Stomach (tissue), 8 donors: ENCODE measurements at regions not wholly inside any gene's neighbourhood (a gene's known extent, or its start where the extent isn't known, plus 50 kb on each side); places are given as distances from the start of the nearest gene placed in this dataset.

Experiments used
- DNase-seq, 2 donors: peaks; one replicate each; pipeline versions ENCODE4 v3.0.0 to v3.0.0-alpha.2; 2013 to 2019
- H3K27ac ChIP-seq, 5 donors: fragments of 200-600 bp in 4 of 5; sonication (generic) in 4 of 5; one replicate each; pipeline ENCODE4 v1.5.1; 2013 to 2019; ENCODE audit warnings: mild to moderate bottlenecking in 1 of 5, moderate library complexity in 1 of 5
- H3K27me3 ChIP-seq, 3 donors: fragments of 200-600 bp; sonication (generic); one replicate each; pipeline ENCODE4 v1.5.1; 2017 to 2019; ENCODE audit warnings: mixed run types in 1 of 3
- H3K36me3 ChIP-seq, 4 donors: fragments of 200-600 bp; sonication (generic); 1 replicate in 3 of 4; 2 replicates in 1 of 4; pipeline ENCODE4 v1.5.1; 2016 to 2019
- H3K4me1 ChIP-seq, 4 donors: fragments of 200-600 bp; sonication (generic); one replicate each; pipeline ENCODE4 v1.5.1; 2016 to 2019
- H3K4me3 ChIP-seq, 4 donors: fragments of 200-600 bp; sonication (generic) in 3 of 4; one replicate each; pipeline ENCODE4 v1.5.1; 2016 to 2019; ENCODE audit warnings: mild to moderate bottlenecking in 1 of 4
- H3K9me3 ChIP-seq, 4 donors: fragments of 200-600 bp; sonication (generic); one replicate each; pipeline ENCODE4 v1.5.1; 2016 to 2019
- EP300 ChIP-seq: sonication (generic); formaldehyde crosslinking; IDR thresholded peaks from one replicate; pipeline ENCODE4 v1.6.1; 2017; ENCODE audit warnings: antibody characterized with exemption
- POLR2A ChIP-seq, 4 donors: fragments of 450-650 bp; IDR thresholded peaks; one replicate each; pipeline ENCODE4 v1.6.1; 2016; ENCODE audit warnings: antibody characterized with exemption in 4 of 4, control low read depth in 2 of 4, mild to moderate bottlenecking in 1 of 4, moderate library complexity in 1 of 4
- POLR2AphosphoS5 ChIP-seq, 3 donors: sonication (generic); formaldehyde crosslinking; IDR thresholded peaks; one replicate each; pipeline ENCODE4 v1.6.1; 2016; ENCODE audit warnings: antibody characterized with exemption in 3 of 3
- WGBS, 5 donors: extraction: QIAGEN DNeasy Blood & Tissue Kit in 3 of 5; methylation state at CpG; one replicate each; pipeline versions ENCODE4 v1.1.5 to v1.1.7; 2013 to 2018; 5-methylcytosine and 5-hydroxymethylcytosine counted together
- intact Hi-C: fragments of 100-400 bp; cut with DNase I; formaldehyde crosslinking; loops from one replicate; pipeline ENCODE4 v1.15.1; 2023; ENCODE audit warnings: low total_unique reads
- TF ChIP-seq, protein P1 (sequence below), 7 experiments: fragments of 450-650 bp in 4 of 7; fragments of 200-600 bp in 3 of 7; sonication (generic) in 3 of 7; IDR thresholded peaks; one replicate each; pipeline ENCODE4 v1.5.1; 2016 to 2019; ENCODE audit warnings: antibody characterized with exemption in 7 of 7, control low read depth in 2 of 7, mild to moderate bottlenecking in 1 of 7
- donor health status: healthy with polysubstance abuse.
- donor health status: Bipolar disorder and iron deficiency.
- donor health status: healthy.

DNA sequence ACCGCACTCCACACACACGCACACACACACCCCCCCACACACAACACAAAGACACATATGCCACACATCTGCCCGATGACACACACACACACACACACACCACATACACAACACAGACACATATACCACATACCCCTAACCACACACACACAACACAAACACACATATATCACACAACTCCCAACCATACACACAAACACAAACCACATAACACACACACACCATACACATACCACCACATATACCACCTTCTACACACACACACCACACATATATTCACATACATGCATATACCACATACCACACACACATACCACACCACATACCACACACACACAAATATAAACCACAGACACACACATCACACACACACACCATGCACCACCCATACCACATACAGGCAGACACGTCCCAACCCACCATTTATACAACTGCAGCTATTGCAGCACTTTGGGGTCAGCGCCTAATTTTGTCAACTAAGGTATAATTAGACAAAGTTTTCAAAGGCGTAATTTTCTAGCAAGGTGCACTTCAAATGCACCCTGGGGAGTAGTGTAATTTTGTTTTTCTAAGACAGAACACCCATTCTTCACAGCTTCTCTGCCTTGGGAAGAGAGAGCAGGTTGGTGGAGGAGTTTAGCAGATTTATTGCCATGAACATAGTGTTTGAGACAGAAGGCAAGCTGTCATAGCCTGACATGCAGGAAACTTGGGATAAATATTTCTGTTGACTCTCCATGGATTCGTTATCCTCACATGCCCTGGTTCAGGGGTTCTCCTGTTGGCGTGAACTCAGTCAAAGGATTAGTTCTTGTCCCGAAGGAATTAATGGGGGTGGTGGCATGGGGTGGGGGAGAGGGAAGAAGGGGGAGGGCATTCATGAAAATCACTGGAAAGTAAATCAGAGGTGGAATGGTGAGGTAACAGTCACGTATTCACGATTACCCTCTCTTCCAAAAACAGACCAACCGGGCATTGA is 416.1 kb downstream of the LPIN1 start:
- TF ChIP-seq POLR2AphosphoS5 (IDR thresholded peaks at IDR 0.05), result no peak
- TF ChIP-seq POLR2A (IDR thresholded peaks at IDR 0.05), result no peak
- TF ChIP-seq, protein P1, sequence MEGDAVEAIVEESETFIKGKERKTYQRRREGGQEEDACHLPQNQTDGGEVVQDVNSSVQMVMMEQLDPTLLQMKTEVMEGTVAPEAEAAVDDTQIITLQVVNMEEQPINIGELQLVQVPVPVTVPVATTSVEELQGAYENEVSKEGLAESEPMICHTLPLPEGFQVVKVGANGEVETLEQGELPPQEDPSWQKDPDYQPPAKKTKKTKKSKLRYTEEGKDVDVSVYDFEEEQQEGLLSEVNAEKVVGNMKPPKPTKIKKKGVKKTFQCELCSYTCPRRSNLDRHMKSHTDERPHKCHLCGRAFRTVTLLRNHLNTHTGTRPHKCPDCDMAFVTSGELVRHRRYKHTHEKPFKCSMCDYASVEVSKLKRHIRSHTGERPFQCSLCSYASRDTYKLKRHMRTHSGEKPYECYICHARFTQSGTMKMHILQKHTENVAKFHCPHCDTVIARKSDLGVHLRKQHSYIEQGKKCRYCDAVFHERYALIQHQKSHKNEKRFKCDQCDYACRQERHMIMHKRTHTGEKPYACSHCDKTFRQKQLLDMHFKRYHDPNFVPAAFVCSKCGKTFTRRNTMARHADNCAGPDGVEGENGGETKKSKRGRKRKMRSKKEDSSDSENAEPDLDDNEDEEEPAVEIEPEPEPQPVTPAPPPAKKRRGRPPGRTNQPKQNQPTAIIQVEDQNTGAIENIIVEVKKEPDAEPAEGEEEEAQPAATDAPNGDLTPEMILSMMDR (IDR thresholded peaks at IDR 0.05), result no peak
- no peak for TF ChIP-seq EP300
- Histone ChIP-seq H3K27me3 (no peaks in the 10 kb centered on the region), H3K4me1 (peaks cover 0 to 3% (median 0%) of the 10 kb centered on the region in 4 donors), H3K9me3 (no peaks in the 10 kb centered on the region), H3K4me3 (no peak overlapping the region), H3K27ac (no peak overlapping the region), H3K36me3 (no peaks in the 10 kb centered on the region)
- WGBS, 5 donors, result 83 to 89% (median 84%) methylated on average over 12 of the region's 12 CpGs
- DNase-seq, result no peak
- intact Hi-C loops, result no loop called here

DNA sequence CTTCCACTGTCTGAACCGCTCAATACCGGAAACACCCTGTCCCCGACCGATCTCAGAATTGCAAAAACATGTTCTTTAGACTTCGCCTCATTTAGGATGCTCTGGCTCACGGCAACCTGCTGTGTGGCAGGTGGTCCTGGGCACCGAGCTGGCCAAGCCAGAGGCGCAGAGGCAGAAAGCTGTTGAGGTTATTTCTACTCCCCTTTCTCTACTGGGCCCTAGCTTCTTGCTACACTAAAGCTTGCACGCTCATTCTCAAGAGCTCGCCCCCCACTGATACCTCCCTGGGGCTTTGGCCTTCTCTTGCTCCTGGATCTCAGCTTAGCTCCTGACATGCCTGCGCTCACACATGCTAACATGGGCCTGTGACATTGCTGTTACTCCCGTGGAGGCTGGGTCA is 417.4 kb downstream of the LPIN1 start:
- Histone ChIP-seq H3K36me3 (no peaks in the 10 kb centered on the region), H3K4me3 (no peak overlapping the region), H3K27ac (no peak overlapping the region), H3K9me3 (no peaks in the 10 kb centered on the region), H3K27me3 (no peaks in the 10 kb centered on the region), H3K4me1 (peaks cover 0 to 9% (median 4%) of the 10 kb centered on the region in 4 donors)
- no peak for TF ChIP-seq EP300
- no peak for TF ChIP-seq POLR2A (IDR thresholded peaks at IDR 0.05)
- TF ChIP-seq POLR2AphosphoS5 (IDR thresholded peaks at IDR 0.05), result no peak
- TF ChIP-seq, protein P1 (IDR thresholded peaks at IDR 0.05), result no peak
- DNase-seq, result no peak
- intact Hi-C loops, result no loop called here
- 93 to 96% (median 94%) methylated on average over 12 of the region's 12 CpGs for WGBS, 5 donors

DNA sequence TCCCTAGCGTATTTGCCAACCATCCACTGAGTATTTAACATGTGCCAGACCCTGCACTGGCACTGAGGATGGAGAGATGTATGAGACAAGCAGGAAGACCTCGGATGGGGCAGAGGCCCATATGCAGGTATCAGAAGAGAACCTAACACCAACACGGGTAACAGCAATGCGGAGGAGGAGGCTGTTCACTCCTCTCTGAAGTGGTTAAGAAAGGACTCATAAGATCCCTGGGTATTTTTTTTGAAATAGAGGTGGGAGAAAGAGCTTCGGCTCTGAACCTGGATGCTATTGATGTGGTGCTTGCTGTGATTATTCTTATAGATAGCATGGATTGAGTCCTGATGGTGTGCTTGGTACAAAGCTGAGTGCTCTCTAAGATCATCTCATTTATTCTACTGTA is 418.3 kb downstream of the LPIN1 start:
- WGBS, 5 donors, result 74 to 94% (median 80%) methylated on average over 5 of the region's 5 CpGs
- TF ChIP-seq EP300 (no peak), POLR2AphosphoS5 (IDR thresholded peaks at IDR 0.05) (no peak), POLR2A (IDR thresholded peaks at IDR 0.05) (no peak)
- TF ChIP-seq, protein P1 (IDR thresholded peaks at IDR 0.05), result no peak
- Histone ChIP-seq H3K9me3 (no peaks in the 10 kb centered on the region), H3K4me3 (no peak overlapping the region), H3K36me3 (no peaks in the 10 kb centered on the region), H3K4me1 (peaks cover 0 to 17% (median 12%) of the 10 kb centered on the region in 4 donors), H3K27ac (no peak overlapping the region), H3K27me3 (no peaks in the 10 kb centered on the region)
- no peak for DNase-seq
- intact Hi-C loops, result no loop called here

DNA sequence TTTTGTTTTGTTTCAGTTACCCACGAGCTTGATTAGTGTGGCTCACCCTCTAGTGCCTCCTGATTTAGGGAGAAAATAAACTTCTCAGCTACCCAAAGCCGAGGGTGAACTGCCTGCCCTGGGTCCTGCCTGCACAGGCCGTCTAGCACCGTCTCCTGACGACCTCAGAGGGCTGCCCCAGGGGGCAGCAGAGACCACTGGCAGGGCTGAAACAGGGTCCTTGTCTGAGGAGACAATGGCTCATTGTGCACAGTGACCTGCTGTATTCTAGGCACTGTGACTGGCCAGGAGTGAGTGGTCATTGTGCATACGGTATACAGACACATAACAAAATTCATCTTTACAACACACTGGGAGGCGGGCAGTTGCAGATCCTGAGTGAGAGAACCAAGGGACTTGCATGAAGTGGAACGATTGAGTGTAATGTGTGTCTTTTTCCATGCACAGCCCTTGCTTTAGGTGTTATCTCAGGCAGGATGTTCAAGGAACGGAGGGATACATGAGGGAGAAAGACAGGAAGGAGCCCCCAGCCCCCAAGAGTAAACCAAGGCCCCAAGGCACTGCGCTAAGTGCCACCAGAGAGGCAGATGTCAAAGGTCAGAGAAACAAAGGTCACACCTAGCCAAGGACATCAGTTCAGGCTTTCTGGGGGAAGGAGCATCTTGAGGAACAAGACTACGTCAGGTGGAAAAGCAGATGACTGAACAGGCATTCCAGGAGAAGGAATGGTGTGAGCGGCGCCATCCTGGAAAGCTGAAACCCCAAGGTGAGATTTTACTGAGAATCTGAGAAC is 421.3 kb downstream of the LPIN1 start:
- intact Hi-C loops, result no loop called here
- H3K27me3 ChIP-seq, result no peaks in the 10 kb centered on the region
- no peak overlapping the region for H3K4me3 ChIP-seq
- DNase-seq, result peak in 1 of 2 donors; percentile 70
- no peaks in the 10 kb centered on the region for H3K36me3 ChIP-seq
- peak overlapping the region in 1 of 5 donors; percentile 71 for H3K27ac ChIP-seq
- H3K9me3 ChIP-seq, result no peaks in the 10 kb centered on the region
- peaks cover 0 to 23% (median 16%) of the 10 kb centered on the region in 4 donors for H3K4me1 ChIP-seq
- TF ChIP-seq EP300 (no peak), POLR2AphosphoS5 (IDR thresholded peaks at IDR 0.05) (no peak), POLR2A (IDR thresholded peaks at IDR 0.05) (no peak)
- TF ChIP-seq, protein P1 (IDR thresholded peaks at IDR 0.05), result no peak
- WGBS, 5 donors, result 70 to 83% (median 75%) methylated on average over 12 to 13 of the region's 13 CpGs
